NCI-H2196 treated with DMSO at 0.1 percent for 48 hours (cell line): ENCODE measurements at regions not wholly inside any gene's neighbourhood (a gene's known extent, or its start where the extent isn't known, plus 50 kb on each side); places are given as distances from the start of the nearest gene placed in this dataset.

Source experiments
- DNase-seq: peaks from one replicate; lab custom pipeline; 2025; ENCODE audit not compliant: unreplicated experiment; lab: John Stamatoyannopoulos, UW

GRCh38 chr2:81675641-81676040 is 1371.1 kb upstream of the LRRTM1 start:
- no peak for DNase-seq

DNA sequence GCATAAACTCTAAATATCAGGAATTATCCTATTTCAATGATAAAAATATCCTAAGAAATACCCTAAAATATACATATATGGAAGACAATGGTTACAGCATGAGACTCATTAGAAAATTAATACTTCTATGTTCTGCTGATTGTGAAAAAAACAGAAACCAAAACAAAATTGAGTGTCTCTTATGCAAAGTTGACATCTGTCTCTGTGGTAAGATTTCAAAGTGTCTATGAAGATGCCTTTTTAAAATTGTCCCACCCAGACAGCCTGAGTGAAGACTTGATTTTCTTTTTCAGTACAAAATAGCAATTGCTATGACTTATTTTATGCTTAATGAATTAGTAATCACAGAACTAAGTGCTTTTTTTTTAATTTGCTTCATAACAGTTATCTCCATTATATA is 1368.4 kb upstream of the LRRTM1 start:
- DNase-seq, result no peak

- DNase-seq, result no peak
These were observed 1368.0 kb upstream of the LRRTM1 start for GRCh38 chr2:81672516-81672915.

DNA sequence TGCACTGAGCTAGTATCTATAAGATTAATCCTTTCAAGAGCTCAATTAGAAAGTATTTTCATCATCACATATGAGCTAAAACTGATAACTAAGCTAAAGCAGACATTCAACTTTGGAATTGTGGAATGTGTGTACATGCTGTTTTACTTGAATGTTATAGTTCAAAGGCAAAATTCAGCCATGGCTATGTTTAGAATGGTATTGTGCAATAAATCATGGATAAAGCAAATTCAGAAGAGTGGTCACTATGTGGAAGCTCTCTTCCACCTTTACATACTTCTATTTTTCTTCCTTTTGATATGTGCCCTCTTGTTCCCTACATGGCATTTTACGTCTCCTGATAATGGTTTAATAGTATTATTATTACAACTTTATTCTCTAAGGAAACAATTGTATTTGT is 1366.3 kb upstream of the LRRTM1 start:
- no peak for DNase-seq

DNA sequence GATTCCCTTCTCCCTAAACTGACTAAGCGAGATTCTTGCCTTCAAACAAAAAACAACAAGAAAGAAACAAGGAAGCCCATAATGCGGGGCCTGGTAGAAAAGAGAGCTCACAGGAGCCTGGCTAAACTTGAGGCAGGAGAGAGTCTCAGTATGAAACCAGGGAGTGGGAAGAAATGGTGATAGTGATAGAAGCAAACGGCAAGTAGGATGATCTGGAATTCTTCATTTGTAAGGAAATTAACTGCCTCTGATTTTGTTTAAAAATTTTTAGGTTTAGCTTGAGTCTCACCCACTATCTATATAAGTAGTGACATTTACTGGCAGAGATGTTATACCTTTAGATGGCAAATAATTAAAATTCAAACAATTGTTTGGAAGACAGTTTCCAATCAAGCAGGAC is 1356.5 kb upstream of the LRRTM1 start:
- no peak for DNase-seq

DNA sequence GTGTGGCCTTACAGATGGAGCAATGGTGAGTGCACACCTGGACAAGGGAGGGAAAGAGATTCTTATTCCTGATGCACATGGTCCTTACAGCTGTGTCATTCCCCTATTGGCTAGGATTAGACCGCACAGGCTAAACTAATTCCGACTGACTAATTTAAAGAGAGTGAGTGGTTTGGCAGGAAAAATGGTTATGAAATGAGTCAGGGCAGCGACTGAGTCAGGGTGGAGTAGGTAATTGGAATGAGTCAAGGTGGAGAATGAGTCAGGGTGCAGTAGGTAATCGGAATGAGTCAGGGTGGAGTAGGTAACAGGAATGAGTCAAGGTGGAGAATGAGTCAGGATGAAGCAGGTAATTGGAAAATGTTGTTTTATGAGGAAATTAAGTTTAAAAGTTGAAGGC is 1353.7 kb upstream of the LRRTM1 start:
- no peak for DNase-seq

DNA sequence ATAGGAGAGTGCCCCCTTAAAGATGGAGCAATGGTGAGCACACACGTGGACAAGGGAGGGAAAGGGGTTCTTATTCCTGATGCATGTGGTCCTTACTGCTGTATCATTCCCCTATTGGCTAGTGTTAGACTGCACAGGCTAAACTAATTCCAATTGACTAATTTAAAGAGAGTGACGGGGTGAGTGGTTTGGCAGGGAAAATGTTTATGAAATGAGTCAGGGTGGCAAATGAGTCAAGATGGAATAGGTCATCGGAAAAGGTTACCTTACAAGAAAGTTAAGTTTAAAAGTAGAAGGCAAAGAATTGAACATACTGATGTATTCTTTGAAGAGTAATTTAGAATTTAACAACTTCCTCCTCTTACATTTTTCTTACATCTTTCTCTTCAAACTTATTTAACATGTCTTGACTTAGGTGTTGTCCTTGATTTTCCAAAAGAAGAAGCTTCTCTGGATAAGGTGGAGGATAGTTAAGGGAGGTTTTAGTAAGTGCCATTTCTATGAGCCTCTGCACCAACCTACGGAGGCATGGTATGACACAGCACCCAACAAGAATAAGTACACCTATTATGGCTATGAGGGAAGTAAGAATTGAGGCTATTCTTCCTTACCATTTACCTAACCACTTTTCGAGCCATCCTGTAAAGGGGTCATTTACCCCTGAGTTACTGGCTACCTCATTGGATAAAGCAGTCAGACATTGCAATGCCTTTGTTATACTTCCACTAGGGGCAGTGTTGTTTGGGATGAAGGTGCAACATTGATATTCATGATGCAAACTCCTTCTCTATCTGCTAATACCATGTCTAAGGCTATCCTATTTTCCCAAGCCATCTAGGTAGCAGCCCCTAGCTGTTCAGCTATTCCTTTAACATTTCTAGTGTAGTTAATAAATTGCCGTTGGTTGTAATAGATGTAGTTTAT is 1345.8 kb upstream of the LRRTM1 start:
- DNase-seq, result no peak

GRCh38 chr2:81648806-81649205 is 1344.3 kb upstream of the LRRTM1 start:
- no peak for DNase-seq

DNA sequence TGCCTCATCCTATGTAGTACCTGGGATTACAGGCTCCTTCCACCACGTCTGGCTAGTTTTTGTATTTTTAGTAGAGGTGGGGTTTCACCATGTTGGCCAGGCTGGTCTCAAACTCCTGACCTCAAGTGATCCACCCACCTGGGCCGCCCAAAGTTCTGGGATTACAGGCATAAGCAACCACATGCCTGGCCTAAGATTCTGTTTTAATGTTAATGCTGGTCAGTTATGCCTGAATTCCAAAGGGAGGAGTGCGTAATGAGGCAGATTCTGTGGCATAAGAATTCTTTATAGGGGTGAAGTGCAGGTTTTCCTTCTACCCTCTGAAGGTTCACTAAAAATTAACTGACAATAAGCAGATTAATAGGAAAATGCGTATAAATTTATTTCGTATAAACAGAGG is 1343.8 kb upstream of the LRRTM1 start:
- no peak for DNase-seq

DNA sequence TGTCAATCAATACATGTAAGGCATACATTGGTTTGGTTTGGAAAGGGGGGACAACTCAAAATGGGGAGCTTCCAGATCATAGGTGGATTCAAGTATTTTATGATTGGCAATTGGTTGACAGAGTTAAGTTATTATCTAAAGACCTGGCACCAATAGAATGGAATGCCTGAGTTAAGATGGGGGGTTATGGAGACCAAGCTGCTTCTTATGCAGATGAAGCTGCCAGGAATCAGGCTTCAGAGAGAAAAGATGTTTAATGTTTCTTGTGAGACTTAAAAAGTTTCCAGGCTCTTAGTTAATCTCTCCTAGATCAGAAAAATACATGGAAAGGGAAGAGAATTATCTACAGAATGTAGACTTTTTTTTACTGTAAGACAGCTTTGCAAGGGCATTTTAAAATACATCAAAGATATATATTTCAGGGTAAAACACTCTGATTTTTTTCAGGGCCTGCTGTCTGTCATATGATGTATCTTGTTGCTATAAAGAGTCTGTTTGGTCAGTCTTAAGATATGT is 1343.2 kb upstream of the LRRTM1 start:
- no peak for DNase-seq

DNA sequence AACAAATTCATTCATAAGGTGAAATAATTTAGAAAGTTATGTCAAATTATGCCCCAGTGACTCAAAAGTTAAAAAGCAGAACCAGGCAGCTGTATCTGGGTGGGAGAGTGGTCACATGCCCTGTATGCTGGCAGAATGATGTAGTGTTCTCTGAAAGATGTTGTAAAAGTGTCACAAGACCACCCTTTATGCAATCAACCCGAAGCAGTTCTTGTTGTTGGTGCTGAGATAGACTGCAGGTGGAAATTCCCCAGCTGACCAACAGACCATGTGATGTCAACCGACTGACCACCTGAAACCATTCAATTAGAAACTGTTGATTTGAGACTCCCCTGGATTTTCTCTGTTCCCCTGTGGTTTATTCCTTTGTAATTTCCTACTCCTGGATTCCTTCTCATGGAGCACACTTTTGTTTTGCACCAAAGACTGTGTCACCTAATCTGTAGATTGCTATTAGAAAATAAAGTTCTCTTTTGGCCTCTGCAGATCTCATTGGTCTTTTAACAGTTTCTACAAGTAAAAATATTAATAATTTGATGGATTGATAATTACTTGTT is 1341.3 kb upstream of the LRRTM1 start:
- DNase-seq, result no peak

DNA sequence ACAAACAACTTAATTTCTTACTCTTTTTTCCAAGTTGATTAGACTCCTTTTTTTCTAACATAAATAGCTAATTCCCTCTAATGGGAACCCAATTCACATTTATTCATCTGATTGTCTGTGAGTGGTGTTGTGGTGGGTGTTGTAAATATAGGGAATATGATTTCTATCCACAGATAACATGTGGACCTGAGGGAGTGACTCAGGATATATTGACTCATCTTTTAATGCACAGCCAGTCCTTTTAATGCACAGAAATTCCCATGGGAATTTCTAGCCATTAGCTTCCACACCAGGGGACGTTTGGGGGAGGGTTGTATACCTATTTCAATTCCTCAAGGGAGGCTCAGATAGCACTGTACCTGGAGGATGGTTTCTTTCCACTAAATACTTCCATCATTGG is 1339.6 kb upstream of the LRRTM1 start:
- no peak for DNase-seq

GRCh38 chr2:81624825-81625224 is 1320.3 kb upstream of the LRRTM1 start:
- DNase-seq, result no peak

DNA sequence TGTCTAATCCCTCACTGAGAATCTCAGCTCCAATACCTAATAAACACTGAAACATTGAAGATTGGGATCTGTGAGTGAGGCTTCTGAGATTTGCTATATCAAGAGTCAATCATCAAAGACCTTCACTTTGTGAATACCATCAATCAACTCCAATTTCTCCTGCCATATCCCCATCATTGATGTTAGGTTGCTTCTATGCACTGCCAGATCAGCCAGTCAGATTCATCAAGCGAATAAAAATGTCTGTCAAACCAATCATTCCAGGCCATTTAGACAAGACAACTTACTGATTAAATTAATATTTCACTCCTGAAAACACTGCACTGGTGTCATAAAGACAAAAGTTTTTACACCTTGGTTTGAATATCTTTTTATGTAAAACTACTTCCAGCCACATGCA is 1295.5 kb upstream of the LRRTM1 start:
- no peak for DNase-seq

DNA sequence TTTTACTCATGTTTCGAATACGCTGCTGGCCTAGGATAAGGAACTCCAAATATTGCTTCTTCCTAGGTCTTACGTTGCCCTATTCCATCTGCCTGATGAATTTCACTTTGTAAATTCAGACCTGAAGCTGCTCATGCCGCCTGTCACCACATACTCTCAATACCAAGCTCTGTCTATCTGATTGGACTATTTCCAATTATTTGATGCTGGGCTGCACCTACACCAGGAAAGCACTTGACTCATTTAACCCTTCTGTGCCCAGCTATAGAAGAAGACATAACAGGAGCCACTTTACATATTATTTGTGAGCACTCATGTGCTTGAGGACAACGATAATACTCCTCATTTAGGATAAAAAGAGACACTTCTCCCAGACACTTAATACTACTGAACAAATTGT is 1293.9 kb upstream of the LRRTM1 start:
- no peak for DNase-seq

GRCh38 chr2:81589406-81589805 is 1284.9 kb upstream of the LRRTM1 start:
- DNase-seq, result no peak

DNA sequence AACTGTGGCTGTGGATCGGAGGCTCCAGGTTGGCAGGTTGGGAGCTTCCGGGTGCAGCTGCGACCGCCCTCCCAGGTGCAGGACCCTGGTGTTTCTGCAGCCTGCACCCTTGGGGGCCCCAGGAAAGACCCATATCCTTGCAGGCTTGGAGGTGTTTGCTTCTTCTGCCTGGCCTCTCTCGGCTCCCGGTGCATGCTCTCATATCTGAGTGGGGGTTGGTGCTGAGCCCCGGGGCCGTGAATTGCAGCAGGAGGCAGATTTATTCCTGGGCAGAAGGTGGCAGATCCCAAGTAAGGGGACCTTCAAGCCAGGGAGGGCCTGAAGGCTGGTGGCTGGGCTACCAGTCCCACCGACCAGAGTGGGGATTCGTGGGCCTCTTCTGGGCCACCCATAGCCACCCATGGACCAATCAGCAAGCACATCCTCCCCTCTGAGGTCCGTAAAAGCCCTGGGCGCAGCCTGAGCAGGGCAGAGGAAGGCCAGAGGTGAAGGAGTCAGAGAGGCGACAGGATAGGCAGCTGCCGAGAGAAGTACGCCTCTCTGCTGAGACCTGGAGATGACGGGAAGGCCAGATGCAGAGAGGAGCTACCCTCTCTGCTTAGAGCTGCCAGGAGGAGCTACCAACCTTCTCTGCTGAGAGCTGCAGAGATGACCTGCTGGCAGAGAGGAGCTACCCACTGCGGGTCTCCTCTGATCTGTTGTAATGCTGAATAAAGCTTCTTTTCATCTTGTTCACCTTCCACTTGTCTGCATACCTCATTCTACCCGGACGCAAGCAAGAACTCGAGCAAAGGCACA is 1279.0 kb upstream of the LRRTM1 start:
- DNase-seq, result no peak

GRCh38 chr2:81576713-81577112 is 1272.2 kb upstream of the LRRTM1 start:
- DNase-seq, result no peak

GRCh38 chr2:81551040-81551634 is 1246.6 kb upstream of the LRRTM1 start:
- no peak for DNase-seq

GRCh38 chr2:81550277-81550676 is 1245.7 kb upstream of the LRRTM1 start:
- no peak for DNase-seq

GRCh38 chr2:81549646-81550045 is 1245.1 kb upstream of the LRRTM1 start:
- no peak for DNase-seq
